Right kidney (tissue), 1 donor: ENCODE measurements at regions not wholly inside any gene's neighbourhood (a gene's known extent, or its start where the extent isn't known, plus 50 kb on each side); places are given as distances from the start of the nearest gene placed in this dataset.

Experiments used
- DNase-seq: peaks from one replicate; pipeline ENCODE4 v3.0.0-alpha.2; 2016

DNA sequence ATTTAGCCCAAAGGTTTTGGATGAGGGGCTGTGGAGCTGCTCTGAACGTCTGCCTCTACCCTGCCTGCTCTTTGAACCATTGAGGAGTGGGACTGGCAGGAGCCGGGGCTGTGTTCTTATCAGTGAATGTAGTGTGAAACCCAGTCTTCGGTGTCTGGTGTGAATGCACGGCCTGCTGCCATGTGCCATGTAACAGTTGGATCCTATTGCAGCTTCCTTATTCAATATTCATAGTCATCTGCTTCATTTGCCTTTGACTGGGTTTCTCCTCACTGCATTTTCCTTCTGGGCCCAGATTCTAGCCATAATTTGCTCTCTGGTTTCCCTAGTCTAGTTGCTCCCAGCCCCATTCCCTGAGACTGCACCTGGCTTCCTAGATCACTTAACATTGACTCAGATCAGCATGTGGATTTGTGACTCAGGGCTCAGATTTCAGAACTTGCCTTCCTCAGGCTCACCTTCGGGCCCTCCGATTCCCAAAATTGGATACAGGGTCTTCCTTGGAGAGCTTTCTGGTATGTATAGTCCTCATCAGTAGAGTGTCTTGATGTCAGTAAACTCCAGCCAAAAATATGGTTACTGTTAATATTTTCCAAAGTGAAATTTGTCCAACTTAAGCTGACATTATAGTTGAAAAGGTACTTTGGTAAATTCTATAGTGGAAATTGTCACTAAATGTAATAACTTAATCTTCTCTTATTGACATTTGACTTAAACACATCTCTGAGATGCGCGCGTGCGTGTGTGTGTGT, 94.0 kb upstream of the DDIT4L start:
- DNase-seq, result no peak

DNA sequence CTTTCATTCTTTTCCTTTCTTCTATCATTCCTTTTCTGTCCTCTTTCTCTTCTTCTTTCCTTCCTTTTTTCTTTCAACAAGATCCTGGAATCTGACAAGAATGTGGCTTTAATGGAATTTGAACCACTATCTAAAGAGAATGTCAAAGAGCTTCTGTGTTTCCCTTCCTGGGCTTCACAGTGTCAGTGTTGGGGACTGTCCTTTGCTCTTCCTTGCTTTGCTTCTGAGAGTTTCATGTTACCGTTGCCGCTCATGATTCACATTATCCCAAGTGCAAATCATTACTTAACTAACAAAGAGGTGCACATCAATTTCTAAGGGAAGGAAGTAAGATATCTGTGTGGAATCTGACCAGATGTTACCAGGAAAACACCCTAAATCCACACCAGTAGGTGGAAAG, 90.5 kb upstream of the DDIT4L start:
- DNase-seq, result no peak

DNA sequence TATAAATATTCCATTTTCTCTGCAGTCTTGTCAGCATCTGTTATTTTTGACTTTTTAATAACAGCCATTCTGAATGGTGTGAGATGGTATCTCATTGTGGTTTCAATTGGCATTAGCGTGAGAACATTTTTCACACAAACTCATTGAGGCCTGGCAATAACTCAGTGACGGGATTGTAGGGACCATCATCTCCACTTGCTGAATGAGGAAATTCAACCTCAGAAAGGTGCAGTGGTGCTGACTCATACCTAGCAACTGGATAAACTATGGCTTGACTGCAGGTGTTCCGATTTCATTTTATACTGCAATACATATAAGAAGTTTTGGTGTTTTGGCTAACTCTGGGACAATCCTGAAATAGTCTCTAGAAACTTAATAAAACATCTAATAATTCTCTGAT, 88.3 kb upstream of the DDIT4L start:
- no peak for DNase-seq

DNA sequence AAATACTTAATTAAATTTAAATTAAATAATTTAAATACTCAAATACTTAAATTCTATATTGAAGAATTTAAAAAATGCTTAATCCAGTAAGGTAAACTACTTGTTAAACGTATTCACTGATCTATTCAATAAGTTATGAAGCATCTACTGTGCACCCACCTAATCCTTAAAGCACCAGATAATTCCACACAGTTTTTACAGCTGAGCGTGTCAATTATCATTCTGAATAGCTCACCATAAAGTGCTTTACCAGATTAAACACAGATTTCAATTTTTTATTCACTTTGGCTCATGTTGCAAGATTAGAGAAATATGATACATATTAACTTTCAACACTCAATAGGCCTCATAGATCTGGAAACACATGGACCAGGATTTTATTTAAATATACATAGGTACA, 79.2 kb upstream of the DDIT4L start:
- no peak for DNase-seq

DNA sequence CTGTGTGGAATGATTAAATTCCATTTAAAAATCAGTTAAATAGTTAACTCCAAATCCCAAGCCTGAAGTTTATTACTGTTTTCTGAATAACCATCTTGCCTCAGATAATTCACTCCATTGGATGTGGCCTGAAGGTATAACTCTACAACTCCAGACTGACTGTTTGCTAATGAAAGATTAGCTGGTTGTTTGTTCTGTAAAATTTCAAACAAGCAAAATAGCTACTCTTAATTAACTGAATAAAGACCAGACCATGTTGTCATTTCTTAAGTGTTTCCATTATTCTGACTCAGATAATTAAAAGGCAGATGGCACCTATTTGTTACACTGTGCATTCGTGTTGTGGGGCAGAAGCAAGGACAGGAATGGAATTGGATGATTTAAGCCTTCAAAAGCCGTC, 78.5 kb upstream of the DDIT4L start:
- DNase-seq, result no peak

DNA sequence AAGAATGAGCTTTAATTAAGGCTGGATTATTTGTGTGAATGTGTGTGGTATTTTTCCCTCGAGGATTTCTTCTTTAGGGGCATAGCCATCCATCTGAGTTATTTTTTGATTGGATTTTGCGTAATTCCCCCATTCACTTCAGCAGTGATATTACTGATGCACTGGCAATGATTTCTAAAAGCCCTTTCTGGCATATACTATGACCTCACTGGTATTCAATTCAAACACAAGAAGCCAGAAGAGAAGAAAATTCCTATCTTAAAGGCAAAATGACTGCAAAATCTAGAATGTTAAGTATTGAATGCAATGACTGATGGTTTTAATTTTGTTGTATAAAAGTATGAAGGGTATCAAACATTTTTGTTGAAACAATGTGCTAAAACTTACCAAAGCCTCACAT, 71.1 kb upstream of the DDIT4L start:
- DNase-seq, result no peak

DNA sequence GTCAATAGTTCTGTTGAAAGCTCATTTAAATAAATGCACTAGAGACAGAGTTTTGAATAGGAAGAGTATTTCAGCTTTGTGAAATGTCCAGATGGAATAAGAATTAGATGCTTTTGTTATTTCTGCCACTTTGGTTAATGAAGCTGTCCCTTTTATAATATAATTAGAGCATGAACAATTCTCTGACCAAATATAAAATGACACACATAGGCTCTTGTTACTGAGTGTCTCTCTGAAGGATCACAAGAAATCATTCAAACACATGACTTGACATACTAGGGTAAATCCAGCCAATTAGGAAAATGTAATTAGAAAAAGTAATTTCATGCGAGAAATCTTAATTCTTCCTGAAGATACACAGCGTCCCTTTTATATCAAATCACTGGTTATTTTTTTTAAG, 68.4 kb upstream of the DDIT4L start:
- DNase-seq, result no peak

DNA sequence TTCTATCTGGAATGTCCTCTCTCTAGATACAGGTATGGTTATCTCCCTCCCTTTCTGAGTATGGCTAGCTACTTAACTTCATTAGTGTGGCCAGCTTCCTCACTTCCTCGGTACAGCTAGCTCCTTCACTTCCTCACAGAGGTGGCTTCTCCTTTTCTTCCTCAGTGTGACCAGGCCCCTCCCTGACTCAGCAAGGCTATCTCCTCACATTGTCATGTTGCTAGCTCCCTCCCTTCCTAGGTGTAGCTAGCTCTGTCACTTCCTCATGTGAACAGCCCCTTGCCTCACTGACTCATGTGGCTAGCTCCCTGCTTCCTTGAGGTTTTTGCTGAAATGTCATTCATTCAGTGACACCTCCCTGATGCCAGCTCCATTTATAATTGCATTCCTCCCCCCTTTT, 67.3 kb upstream of the DDIT4L start:
- DNase-seq, result no peak

DNA sequence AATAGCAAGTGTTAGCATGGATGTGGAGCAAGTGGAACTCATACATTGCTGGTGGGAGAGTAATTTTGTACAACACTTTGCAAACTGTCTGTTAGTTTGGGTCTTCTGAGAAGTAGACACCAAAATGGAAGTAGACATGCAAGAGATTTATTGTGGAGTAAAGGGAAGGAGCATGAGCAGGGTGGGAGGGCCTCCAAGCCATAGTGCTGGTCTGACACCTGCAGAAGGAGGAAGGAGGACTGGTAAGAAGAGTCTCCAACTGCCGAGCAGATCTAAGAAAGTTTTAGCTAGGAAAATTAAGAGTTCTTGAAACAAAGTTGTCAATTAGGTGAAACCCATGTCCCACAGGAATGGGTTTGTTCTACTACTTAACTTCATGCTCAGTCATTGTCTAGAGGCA, 64.0 kb upstream of the DDIT4L start:
- no peak for DNase-seq

DNA sequence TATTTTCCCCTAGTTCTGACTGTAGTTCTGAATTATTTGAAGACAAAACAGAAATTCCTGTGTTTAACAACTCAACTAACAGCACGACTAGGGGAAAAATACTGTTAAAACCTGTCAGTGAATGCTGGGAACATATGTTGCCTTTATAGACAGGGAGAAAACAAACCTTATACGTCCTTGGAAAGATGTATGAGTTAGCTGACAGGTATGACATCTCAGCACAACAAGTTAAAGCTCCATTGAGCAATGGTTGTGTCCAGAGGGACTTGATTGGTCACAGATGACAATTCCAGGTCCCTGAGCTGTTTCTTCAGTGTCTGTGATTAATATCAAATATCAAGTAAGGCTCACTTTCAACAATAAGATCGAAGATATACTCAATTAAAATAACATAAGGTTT, 58.2 kb upstream of the DDIT4L start:
- DNase-seq, result no peak

DNA sequence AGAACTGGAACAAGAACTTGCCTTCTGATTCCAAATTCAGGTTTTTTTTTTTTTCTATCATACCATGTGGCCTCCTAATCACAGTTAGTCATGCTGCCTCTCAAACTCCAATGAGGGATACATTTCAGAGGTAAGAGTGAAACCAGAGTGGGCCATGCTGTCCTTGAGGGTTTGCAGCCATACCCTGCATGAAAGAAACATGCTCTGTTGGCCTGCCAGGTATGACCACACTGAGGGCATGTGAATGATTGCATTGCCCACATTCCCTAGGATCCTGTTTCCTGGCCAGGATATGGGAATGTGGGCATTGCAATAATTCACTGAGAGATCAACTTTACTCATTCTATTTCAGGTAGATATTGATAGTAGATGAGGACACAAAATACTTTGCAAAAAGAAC, 56.4 kb upstream of the DDIT4L start:
- no peak for DNase-seq

DNA sequence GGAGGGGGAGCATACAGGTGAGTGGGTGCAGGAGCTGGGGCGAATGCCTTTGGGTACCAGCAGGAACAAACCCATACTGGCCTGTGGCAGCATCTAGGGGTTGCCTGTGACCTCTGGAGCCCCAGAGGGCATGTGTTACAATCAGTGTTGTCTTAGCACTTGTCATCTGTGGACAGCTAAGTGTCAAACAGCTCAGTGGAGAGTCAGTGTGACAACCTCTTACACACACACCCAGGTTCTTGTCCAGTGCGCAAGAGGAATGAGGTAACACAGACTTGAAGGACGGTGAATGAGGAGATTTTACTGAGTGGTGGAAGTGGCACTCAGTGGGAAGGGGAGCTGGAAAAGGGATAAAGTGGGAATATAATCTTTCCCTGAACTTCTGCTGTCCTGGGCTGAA, 54.1 kb upstream of the DDIT4L start:
- no peak for DNase-seq
